Anterior cingulate cortex (tissue), 58 donors: ENCODE measurements at regions not wholly inside any gene's neighbourhood (a gene's known extent, or its start where the extent isn't known, plus 50 kb on each side); places are given as distances from the start of the nearest gene placed in this dataset.
"Not testable (repeated sequence)": the region's sequence is repeated elsewhere in the genome, so short reads cannot be mapped to it uniquely, and the experiment has no call there.

Experiments used
- DNase-seq, 58 donors: peaks; one replicate each; lab custom pipeline; 2025; lab: John Stamatoyannopoulos, UW

DNA sequence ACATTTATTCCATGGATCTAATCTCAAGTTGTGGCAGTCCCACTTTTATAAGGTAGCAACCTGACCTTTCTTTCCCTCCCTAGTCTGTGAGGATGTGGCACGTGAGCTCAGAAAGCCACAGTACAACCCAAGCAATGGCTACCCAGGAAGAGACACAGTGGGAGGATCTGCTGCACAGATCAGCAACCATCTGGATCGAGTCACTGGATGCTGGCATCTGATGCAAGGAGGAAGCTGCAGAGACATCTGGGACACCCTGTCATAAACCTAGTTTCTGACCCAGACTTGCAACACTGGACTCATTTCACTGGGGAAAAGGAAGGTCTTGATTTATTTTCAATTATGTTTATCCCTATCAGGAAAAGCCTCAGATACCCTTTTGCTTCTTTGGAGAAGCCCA, 327.1 kb downstream of the PAPSS1 start:
- DNase-seq, result no peak

DNA sequence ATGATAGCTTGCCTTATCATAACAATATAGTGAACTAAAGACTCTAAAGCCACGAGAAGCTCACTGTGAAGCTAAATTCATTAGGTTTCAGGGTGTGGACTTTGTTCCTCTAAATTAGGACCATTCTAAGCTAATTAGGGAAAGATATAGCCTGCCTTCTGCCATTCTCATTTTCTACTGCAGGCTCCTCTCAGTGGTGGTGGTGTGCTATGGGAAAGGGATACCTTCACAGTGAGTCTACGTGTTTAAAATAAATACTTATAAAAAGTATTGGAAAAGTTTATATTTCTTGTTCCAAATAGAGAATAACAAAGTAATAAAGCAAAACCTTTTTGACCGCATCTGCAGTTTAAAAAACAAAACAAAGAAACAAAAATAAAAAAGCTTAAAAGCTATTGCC, 327.7 kb downstream of the PAPSS1 start:
- DNase-seq, result no peak

DNA sequence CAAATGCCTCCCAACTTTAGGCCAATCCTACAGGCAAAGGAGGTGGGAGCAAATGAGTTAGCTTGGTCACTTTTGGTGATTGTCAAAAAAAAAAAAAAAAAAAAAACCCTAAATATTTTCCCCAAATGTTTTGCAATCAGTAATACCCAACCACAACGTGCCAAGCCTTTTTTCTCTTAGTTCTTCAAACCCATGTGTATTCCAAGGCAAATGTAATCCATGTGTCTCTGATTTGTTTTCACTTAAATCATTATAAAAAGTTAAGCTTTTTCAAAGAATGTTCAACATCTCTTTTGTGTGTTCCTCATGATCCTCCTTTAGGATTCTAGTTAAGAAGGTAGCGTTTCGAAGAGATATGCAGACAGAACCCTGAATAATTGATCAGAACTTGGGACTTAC, 328.4 kb downstream of the PAPSS1 start:
- no peak for DNase-seq

- DNase-seq, result no peak
Observed at GRCh38 chr4:107391009-107391629, 328.9 kb downstream of the PAPSS1 start.

GRCh38 chr4:107389965-107390364, 330.1 kb downstream of the PAPSS1 start:
- DNase-seq, result no peak

DNA sequence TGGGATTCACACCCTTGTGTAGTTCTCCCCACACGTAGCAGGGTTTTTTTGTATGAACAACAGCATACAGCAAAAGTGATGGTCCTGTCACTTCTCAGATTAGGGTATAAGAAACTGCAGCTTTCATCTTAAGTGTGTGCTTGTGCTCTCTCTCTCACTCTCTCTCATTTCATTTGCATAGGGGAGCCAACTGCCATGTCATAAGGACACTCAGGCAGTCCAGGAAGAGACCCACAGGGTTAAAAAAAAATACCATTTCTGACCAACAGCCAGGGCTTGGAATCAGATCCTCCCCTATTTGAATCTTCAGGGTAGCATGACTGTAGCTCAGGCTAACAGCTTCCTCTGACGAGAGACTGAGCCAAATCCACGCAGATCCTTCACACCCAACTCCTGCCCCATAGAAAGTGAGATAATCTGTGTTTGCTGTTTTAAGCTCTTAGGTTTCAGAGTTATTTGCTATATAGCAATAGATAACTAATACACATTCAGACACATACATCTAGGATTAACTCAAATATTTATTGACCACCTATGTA, 331.2 kb downstream of the PAPSS1 start:
- no peak for DNase-seq

DNA sequence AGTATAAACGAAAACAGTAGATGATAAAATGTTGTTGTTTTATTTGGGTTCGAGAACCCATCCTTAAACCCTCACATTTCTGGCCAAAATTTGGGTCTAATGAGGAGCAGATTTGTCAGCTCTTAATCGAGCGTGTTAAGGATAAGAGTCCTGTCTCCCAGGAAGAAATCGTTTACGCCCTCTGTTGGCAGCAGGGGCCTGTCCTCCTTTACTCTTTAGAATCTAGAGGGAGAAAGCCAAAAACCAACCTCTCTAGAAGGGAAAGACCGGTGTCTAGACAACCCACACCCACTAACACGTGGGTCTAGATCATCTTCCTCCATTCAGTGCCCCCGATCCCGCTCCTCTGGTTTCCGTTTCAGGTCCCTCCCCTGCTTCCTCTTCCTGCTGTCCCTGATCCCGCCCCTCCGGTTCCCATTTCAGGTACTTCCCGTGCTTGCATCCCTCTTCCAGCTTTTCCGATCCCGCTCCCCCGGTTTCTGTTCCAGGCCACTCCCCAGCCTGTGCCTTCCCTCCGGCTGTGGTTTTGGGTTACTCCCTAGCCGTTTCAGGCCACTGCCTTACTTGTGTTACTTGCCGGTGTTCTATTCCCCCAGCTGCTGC, 339.1 kb downstream of the PAPSS1 start:
- no peak for DNase-seq

DNA sequence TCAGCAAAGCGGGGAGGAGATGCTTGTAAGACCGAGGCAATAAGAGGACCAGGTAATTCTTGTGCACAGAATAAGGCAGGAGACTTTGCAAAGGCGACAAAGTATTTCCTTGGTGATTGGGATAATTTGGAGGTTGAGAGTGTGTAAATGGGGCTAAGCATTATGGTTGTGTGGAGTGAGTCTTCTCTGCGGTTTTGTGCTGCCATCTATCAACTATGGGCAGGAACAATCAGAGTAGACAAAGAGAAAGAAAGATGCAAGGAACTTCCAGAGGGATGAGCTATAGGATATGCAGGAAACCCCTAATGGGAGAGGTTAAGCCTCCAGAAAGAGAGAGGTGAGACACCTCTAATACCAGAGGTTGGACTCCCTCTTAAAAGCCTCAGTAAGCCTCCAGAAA, 339.8 kb downstream of the PAPSS1 start:
- DNase-seq, result no peak

GRCh38 chr4:107379054-107379869, 340.8 kb downstream of the PAPSS1 start:
- DNase-seq, result no peak

DNA sequence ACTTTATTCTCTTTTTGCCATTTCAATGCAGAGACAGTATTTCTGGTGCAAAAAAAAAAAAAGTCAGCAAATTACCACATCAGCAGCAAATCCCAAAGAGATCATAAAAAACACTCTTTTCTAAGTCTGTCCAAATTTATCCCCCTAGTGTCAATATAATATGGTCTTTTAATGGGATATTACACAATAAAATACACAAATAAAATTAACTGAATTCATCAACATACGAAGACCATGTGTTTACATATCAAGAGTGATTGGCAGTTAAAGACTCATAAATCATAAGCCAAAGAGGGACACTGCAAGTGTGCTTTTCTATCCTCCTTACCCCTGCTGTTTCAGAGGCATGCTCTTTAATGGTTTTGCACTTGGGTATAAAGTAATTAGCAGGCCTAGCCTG, 340.2 kb upstream of the DKK2 start:
- DNase-seq, result no peak

DNA sequence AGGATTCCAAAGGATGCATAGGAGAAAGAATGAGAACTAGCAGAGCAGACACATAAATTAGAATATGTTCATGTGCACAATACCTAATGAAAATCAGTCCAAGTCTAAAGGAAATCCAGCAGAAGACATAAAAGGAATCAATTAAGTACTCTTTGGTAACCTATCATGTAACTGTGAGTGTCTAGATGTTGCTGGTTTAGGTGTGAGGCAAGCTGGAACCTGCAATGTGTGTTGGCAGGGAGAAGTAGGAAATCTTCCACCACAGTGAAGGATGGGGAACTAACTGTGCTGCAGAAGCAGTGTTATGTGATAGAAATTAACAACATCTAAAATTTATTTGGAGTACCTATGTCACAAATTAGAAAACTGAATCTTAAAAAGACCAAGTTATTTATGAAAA, 330.8 kb upstream of the DKK2 start:
- peak in 1 of 58 donors; percentile 2 for DNase-seq

DNA sequence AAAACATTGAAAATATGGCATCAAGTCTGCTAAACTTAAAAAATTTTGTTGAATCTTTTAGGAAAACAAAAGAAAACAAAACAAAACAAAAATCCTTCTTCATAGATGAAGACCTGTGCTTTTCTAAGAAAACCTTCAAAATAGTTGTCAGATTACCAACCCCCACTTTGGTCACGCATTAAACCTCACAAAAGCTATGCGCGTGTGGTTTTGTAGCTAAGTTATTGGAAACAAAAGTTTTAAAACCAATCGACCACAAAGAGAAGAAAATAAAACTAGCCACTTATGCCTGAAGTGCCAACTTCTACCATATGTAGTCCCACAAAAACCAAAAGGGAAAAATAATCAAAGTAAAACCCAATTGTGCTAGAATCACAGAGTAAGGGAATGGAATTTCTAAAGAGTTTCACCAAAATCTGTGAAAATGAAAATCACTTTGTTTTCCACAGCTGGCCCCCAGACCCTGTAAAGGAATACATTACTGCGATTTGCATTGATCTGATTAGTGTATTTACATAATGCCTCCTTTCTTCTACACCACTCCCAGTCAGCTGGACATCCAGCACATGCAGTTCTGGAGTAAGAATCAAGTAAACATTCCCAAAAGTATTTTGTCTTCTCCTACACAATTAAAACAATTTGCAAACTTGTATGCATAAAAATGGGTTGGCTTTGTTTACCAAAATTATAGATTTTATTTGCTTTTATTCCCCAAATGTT, 330.1 kb upstream of the DKK2 start:
- no peak for DNase-seq

GRCh38 chr4:107363125-107363524, 327.0 kb upstream of the DKK2 start:
- no peak for DNase-seq

DNA sequence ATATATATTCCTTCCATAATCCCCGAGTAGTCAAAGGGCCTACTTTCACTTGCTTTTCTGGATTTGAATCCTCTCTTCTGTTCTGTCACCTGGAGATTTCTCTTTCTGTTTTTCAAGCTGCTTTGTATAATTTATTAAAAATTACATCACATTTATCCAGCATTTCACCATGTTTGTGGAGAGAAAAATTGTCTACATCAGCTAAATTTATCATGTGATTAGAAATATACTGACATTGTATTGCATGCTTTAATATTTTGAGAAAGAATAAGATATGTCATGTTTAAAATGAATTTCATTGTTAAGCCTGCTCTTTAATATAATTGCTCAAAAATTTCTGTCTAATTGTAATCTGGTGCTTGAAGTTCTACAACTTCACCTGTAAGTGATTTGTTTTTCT, 323.1 kb upstream of the DKK2 start:
- no peak for DNase-seq

GRCh38 chr4:107354304-107354703, 318.2 kb upstream of the DKK2 start:
- not testable (repeated sequence) for DNase-seq

DNA sequence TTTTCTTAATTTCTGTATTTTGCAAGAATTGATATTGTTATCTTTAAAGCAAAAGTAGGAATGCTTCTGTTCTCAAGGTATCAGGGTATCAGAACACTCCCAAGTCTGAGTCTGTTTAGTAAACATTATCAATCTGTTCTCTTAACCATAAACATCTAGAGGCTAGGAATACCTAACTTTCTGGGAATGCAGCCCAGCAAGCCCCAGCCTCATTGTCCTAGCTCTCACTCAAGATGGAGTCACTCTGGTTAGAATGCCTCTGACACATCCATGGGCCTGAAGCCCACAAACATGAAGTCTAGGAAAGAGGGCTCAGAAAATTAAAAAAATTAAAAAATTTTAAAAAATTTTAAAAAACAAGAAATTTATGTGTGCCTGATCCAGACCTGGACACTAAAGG, 315.1 kb upstream of the DKK2 start:
- no peak for DNase-seq

DNA sequence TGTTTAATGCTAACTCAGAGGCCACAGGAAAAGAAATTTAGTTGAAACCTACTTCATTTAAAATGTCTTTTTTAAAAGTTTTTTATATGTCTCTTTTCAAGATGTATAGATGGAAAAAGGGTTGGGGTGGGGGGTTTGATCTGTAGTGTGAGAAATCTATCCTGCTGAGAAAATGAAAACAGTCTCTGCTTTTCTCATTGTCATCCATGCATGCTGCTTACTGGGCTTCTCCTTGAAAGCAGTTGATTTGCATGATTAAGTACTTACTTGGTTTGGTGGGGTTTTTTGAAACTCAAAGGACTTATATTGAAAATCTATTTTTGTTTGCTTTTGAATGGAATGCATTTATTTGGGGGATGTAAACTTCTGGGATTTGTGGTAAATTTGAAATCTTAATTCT, 313.6 kb upstream of the DKK2 start:
- DNase-seq, result no peak

- no peak for DNase-seq
Observed at GRCh38 chr4:107349266-107349665, 313.2 kb upstream of the DKK2 start.

GRCh38 chr4:107348188-107349050, 312.3 kb upstream of the DKK2 start:
- no peak for DNase-seq

- no peak for DNase-seq
Observed at GRCh38 chr4:107333518-107333917, 297.4 kb upstream of the DKK2 start.
